ENCODE measurements at regions not wholly inside any gene's neighbourhood (a gene's known extent, or its start where the extent isn't known, plus 50 kb on each side); places are given as distances from the start of the nearest gene placed in this dataset.

DNA sequence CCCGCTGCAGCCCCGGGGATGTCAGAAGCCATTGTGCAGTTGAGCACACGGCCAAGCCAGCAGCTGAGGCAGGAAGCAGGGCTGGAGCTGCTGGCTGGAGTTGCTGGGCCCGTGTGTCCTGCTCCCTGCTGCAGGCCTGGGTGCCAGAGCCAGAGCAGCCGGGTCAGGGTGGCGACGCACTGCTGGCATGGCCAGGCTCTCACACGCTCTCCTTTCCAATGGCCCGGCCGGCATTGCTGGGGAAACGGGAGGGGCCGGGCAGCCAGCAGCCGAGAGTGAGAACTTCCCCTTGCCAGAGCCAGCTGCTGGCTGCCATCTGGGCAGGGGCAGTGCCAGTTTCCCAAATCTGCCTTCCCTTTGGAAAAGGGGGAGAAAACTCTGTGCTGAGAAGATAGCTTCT, 82.4 kb upstream of the PROX1 start:
- TF ChIP-seq, protein P1, sequence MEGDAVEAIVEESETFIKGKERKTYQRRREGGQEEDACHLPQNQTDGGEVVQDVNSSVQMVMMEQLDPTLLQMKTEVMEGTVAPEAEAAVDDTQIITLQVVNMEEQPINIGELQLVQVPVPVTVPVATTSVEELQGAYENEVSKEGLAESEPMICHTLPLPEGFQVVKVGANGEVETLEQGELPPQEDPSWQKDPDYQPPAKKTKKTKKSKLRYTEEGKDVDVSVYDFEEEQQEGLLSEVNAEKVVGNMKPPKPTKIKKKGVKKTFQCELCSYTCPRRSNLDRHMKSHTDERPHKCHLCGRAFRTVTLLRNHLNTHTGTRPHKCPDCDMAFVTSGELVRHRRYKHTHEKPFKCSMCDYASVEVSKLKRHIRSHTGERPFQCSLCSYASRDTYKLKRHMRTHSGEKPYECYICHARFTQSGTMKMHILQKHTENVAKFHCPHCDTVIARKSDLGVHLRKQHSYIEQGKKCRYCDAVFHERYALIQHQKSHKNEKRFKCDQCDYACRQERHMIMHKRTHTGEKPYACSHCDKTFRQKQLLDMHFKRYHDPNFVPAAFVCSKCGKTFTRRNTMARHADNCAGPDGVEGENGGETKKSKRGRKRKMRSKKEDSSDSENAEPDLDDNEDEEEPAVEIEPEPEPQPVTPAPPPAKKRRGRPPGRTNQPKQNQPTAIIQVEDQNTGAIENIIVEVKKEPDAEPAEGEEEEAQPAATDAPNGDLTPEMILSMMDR (conservative IDR thresholded peaks at IDR 0.05; ENCODE audit: low read depth, low read length) = no peak
- TF ChIP-seq EZH2phosphoT487 (IDR thresholded peaks at IDR 0.05; ENCODE audit: borderline replicate concordance, low read length) (no peak), EZH2 (IDR thresholded peaks at IDR 0.05; ENCODE audit: low read length, unreplicated experiment) (no peak)

Measured in PC-3 (cell line).